ENCODE measurements at regions not wholly inside any gene's neighbourhood (a gene's known extent, or its start where the extent isn't known, plus 50 kb on each side); places are given as distances from the start of the nearest gene placed in this dataset.

DNA sequence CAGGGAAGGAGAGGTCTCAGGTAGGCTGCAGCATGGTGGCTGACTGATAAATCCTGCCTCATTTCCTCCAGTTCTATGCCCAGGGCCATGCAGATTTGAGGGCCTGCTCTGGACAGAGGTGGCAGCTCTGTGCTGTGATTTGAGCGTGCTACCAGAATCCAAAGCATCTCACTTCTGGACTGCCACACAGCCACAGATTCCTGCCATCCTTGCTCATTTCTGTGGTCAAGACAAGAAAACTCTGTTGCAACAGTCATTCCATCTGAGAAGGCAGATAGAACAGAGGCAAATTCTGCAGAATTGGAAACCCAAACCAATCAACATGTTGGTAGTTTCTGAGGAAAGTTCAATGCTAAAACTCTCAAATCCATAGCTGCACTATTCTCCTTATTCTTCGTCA is 102.8 kb upstream of the GALNT2 start:
- TF ChIP-seq, protein P1, sequence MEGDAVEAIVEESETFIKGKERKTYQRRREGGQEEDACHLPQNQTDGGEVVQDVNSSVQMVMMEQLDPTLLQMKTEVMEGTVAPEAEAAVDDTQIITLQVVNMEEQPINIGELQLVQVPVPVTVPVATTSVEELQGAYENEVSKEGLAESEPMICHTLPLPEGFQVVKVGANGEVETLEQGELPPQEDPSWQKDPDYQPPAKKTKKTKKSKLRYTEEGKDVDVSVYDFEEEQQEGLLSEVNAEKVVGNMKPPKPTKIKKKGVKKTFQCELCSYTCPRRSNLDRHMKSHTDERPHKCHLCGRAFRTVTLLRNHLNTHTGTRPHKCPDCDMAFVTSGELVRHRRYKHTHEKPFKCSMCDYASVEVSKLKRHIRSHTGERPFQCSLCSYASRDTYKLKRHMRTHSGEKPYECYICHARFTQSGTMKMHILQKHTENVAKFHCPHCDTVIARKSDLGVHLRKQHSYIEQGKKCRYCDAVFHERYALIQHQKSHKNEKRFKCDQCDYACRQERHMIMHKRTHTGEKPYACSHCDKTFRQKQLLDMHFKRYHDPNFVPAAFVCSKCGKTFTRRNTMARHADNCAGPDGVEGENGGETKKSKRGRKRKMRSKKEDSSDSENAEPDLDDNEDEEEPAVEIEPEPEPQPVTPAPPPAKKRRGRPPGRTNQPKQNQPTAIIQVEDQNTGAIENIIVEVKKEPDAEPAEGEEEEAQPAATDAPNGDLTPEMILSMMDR (IDR thresholded peaks at IDR 0.05): no peak
- no peak for TF ChIP-seq EZH2 (IDR thresholded peaks at IDR 0.05; ENCODE audit: borderline replicate concordance, insufficient read depth, low read depth, low read length, poor library complexity, severe bottlenecking)

All from B cell (primary cell).